ENCODE measurements at regions not wholly inside any gene's neighbourhood (a gene's known extent, or its start where the extent isn't known, plus 50 kb on each side); places are given as distances from the start of the nearest gene placed in this dataset.

GRCh38 chr16:49958448-49958847, 66.6 kb upstream of the CNEP1R1 start:
- no peak overlapping the region for H3K27ac ChIP-seq (ENCODE audit: low read depth)
- H3K27me3 ChIP-seq (ENCODE audit: insufficient read depth), result no peaks in the 10 kb centered on the region
- Mint-ChIP-seq H3K27me3 (ENCODE audit: insufficient read depth, low read depth, poor library complexity) (peaks cover 3% of the 10 kb centered on the region), H3K4me3 (no peak overlapping the region), H3K36me3 (ENCODE audit: low read depth) (no peaks in the 10 kb centered on the region), H3K4me1 (peaks cover 3% of the 10 kb centered on the region; the same call in 2 of the 3 replicates), H3K9me3 (no peaks in the 10 kb centered on the region), H3K27ac (no peak overlapping the region)
- no peak overlapping the region for H3K4me3 ChIP-seq
- H3K4me1 ChIP-seq (ENCODE audit: insufficient read depth), result no peaks in the 10 kb centered on the region
- H3K79me2 ChIP-seq (replicated peaks; ENCODE audit: insufficient read depth), result no peaks in the 10 kb centered on the region
- TF ChIP-seq EZH2 (IDR thresholded peaks at IDR 0.05; ENCODE audit: low read depth, unreplicated experiment) (no peak), ZNF331 (CRISPR knock-in tag; IDR thresholded peaks at IDR 0.05; ENCODE audit: low read depth) (no peak), POLR2AphosphoS5 (IDR thresholded peaks at IDR 0.05; ENCODE audit: low read depth) (no peak), NANOG (IDR thresholded peaks at IDR 0.05; ENCODE audit: borderline replicate concordance) (no peak), STAT1 (IDR thresholded peaks at IDR 0.05; ENCODE audit: unreplicated experiment) (no peak), CTCF (conservative IDR thresholded peaks at IDR 0.05; ENCODE audit: low read depth in 2 of 2) (no peak), JUNB (IDR thresholded peaks at IDR 0.05; ENCODE audit: unreplicated experiment) (no peak), ZNF462 (CRISPR knock-in tag; IDR thresholded peaks at IDR 0.05) (no peak), ZNF114 (CRISPR knock-in tag; IDR thresholded peaks at IDR 0.05) (no peak), EZH2phosphoT487 (IDR thresholded peaks at IDR 0.05; ENCODE audit: unreplicated experiment) (no peak), REST (IDR thresholded peaks at IDR 0.05; ENCODE audit: unreplicated experiment) (no peak)
- TF ChIP-seq, protein P1, sequence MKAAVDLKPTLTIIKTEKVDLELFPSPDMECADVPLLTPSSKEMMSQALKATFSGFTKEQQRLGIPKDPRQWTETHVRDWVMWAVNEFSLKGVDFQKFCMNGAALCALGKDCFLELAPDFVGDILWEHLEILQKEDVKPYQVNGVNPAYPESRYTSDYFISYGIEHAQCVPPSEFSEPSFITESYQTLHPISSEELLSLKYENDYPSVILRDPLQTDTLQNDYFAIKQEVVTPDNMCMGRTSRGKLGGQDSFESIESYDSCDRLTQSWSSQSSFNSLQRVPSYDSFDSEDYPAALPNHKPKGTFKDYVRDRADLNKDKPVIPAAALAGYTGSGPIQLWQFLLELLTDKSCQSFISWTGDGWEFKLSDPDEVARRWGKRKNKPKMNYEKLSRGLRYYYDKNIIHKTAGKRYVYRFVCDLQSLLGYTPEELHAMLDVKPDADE (IDR thresholded peaks at IDR 0.05), result no peak
- H3K36me3 ChIP-seq (ENCODE audit: insufficient read depth), result no peaks in the 10 kb centered on the region
- no peaks in the 10 kb centered on the region for H4K20me1 ChIP-seq (replicated peaks; ENCODE audit: insufficient read depth)
- H3K4me2 ChIP-seq, result no peak overlapping the region
- no peak for ATAC-seq
- H3F3A ChIP-seq (replicated peaks; ENCODE audit: low read depth), result no peaks in the 10 kb centered on the region
- H3K9me2 ChIP-seq (ENCODE audit: insufficient read depth), result no peaks in the 10 kb centered on the region
- H2AFZ ChIP-seq, result 0 out of 2 replicates have a peak overlapping the region, but pooled peaks have one; percentile 2
- no peak for DNase-seq (ENCODE audit: low spot score)

Data from GM23338 (cell line).